ENCODE measurements at regions not wholly inside any gene's neighbourhood (a gene's known extent, or its start where the extent isn't known, plus 50 kb on each side); places are given as distances from the start of the nearest gene placed in this dataset.

DNA sequence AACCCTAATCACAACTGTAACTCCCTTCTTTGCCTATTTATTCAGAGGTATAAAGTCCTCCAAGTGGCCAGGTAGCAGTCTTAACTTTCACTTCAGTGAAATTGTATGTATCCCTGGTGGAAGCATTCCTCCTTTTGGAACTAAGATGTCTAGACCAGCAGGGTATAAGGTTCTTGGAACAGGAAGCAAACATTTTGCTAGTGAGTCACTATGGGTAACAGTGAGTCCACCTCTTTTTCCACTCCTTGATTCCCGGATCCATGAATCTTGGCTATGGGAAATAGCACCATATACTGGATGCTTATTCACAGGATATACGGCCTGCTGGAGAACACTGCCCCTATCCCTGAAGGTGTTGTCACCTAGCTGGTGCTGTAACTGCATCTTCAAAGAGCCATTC, 80.2 kb downstream of the KCNA5 start:
- TF ChIP-seq, protein P1, sequence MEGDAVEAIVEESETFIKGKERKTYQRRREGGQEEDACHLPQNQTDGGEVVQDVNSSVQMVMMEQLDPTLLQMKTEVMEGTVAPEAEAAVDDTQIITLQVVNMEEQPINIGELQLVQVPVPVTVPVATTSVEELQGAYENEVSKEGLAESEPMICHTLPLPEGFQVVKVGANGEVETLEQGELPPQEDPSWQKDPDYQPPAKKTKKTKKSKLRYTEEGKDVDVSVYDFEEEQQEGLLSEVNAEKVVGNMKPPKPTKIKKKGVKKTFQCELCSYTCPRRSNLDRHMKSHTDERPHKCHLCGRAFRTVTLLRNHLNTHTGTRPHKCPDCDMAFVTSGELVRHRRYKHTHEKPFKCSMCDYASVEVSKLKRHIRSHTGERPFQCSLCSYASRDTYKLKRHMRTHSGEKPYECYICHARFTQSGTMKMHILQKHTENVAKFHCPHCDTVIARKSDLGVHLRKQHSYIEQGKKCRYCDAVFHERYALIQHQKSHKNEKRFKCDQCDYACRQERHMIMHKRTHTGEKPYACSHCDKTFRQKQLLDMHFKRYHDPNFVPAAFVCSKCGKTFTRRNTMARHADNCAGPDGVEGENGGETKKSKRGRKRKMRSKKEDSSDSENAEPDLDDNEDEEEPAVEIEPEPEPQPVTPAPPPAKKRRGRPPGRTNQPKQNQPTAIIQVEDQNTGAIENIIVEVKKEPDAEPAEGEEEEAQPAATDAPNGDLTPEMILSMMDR (IDR thresholded peaks at IDR 0.05; ENCODE audit: extremely low read depth in 1 of 2, insufficient read depth in 1 of 2, low read depth in 1 of 2, low read length in 2 of 2) = no peak
- TF ChIP-seq POLR2AphosphoS5 (IDR thresholded peaks at IDR 0.05; ENCODE audit: insufficient read depth, low read depth, low read length) (no peak), EZH2 (IDR thresholded peaks at IDR 0.05; ENCODE audit: borderline replicate concordance, low read depth, low read length, severe bottlenecking) (no peak), POLR2A (IDR thresholded peaks at IDR 0.05; ENCODE audit: low read depth, low read length) (no peak), FOS (IDR thresholded peaks at IDR 0.05; ENCODE audit: borderline replicate concordance, insufficient read depth, low read length) (no peak), JUN (IDR thresholded peaks at IDR 0.05; ENCODE audit: borderline replicate concordance, insufficient read depth, insufficient read length, low read depth) (no peak)
- TF ChIP-seq, protein P2, sequence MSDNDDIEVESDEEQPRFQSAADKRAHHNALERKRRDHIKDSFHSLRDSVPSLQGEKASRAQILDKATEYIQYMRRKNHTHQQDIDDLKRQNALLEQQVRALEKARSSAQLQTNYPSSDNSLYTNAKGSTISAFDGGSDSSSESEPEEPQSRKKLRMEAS (IDR thresholded peaks at IDR 0.05; ENCODE audit: insufficient read depth, insufficient read length) = no peak

All from endothelial cell of umbilical vein (primary cell).